Hepatocyte (in vitro differentiated cells): ENCODE measurements at regions not wholly inside any gene's neighbourhood (a gene's known extent, or its start where the extent isn't known, plus 50 kb on each side); places are given as distances from the start of the nearest gene placed in this dataset.

Experiments
- CTCF ChIP-seq: fragments of 200-600 bp; sonication (generic); IDR thresholded peaks from 2 replicates; pipeline ENCODE4 v1.5.1; 2016; ENCODE audit warnings: antibody characterized with exemption, mild to moderate bottlenecking; ENCODE audit not compliant: poor library complexity
- EZH2phosphoT487 ChIP-seq: fragments of 200-600 bp; sonication (generic); IDR thresholded peaks from one replicate; pipeline ENCODE4 v1.6.1; 2018; ENCODE audit warnings: antibody characterized with exemption, mild to moderate bottlenecking, low read depth, moderate library complexity; ENCODE audit not compliant: unreplicated experiment, severe bottlenecking

DNA sequence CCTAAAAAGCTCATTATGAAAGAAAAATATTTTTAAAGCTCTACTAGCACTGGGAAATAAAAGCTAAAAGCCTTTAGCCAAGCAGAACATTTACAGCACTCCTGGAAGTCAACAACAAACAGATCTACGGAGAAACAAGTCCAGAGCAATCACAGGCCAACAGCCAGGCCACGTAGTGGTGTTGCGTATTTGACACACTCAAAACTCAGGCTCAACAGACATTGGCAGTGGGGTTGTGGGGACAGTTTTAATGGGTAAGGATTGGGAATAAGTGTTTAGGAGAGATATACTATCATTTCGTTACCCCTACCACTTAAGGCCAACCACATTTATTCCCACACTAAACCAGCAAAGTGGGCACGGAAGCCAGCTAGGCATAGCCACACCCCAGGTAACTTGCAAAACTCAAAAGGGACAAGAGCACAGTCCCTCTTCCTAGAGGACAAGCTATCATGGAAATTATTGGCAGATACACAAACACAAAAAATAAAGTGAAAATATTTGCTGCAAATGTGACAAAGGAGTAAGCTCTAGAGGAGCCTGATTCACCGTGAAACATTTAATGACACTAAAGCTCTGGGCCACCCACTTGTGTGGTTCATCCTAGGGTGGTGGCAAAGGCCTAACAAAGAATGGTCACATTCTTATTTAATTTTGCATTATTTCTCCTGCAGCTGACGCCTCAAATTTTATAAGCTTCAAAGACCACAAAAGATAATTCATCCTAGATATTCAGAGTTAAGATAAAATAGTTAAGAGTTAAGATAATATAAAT is 498.2 kb downstream of the TNS3 start:
- no peak for TF ChIP-seq CTCF
- TF ChIP-seq EZH2phosphoT487: no peak
